Lower lobe of right lung (tissue), 2 donors: ENCODE measurements at regions not wholly inside any gene's neighbourhood (a gene's known extent, or its start where the extent isn't known, plus 50 kb on each side); places are given as distances from the start of the nearest gene placed in this dataset.

Source experiments
- ATAC-seq, 2 donors: fragments of 200-7000 bp; cut with Tn5 transposase; one replicate each; pipeline ENCODE4 v1.9.1; 2020 to 2022; ENCODE audit warnings: mild to moderate bottlenecking in 2 of 2, moderate library complexity in 2 of 2
- DNase-seq: peaks from one replicate; pipeline ENCODE4 v3.0.0-alpha.2; 2020
- H3K27ac ChIP-seq: fragments of 200-600 bp; one replicate; pipeline ENCODE4 v1.8.0; 2022
- H3K27me3 ChIP-seq: fragments of 200-600 bp; one replicate; pipeline ENCODE4 v1.8.0; 2022; ENCODE audit warnings: low read depth
- H3K36me3 ChIP-seq: fragments of 200-600 bp; one replicate; pipeline ENCODE4 v1.8.0; 2022; ENCODE audit warnings: mild to moderate bottlenecking
- H3K4me1 ChIP-seq: fragments of 200-600 bp; one replicate; pipeline ENCODE4 v1.8.0; 2022
- H3K4me3 ChIP-seq: fragments of 200-600 bp; one replicate; pipeline ENCODE4 v1.8.0; 2022; ENCODE audit warnings: mild to moderate bottlenecking
- H3K9me3 ChIP-seq: fragments of 200-600 bp; one replicate; pipeline ENCODE4 v1.8.0; 2022
- CTCF ChIP-seq: fragments of 200-600 bp; IDR thresholded peaks from one replicate; pipeline ENCODE4 v1.8.0; 2022; ENCODE audit warnings: antibody characterized with exemption, mild to moderate bottlenecking
- intact Hi-C: fragments of 100-400 bp; cut with DNase I; formaldehyde crosslinking; loops from one replicate; pipeline ENCODE4 v1.11.0; 2022
- donor health status: DM: no; HTN: yes; CAD: no; lungs with severe emphysema.

DNA sequence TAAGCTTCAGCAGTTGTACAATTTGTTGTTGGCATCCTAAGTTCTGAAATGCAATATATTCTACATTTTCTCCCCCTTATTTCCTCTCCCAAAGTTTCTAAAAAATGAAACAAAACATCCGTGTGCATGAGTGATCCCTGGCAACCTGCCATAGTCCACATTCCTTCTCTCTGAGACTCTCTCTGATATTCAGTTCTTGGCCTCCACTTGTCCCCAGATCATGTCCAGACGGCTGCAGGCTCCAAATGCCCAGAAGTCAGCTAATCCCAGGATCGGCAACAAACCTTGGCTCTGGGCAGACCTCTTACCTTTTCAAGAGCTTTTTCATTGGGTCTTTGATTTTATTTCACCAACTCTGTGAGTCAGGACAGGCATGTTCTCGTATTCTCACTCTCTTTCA, 187.8 kb downstream of the ETS2 start:
- H3K27me3 ChIP-seq: no peaks in the 10 kb centered on the region
- no peaks in the 10 kb centered on the region for H3K36me3 ChIP-seq
- no peak overlapping the region for H3K4me3 ChIP-seq
- peak; percentile 33 to 69 for ATAC-seq
- peak overlapping the region; percentile 64 for H3K27ac ChIP-seq
- no peaks in the 10 kb centered on the region for H3K9me3 ChIP-seq
- no peak for DNase-seq
- H3K4me1 ChIP-seq: peaks cover 89% of the 10 kb centered on the region
- intact Hi-C loops: no loop called here
- no peak for TF ChIP-seq CTCF

- peak overlapping the region; percentile 66 for H3K27ac ChIP-seq
- no peaks in the 10 kb centered on the region for H3K9me3 ChIP-seq
- no peak for TF ChIP-seq CTCF
- no peaks in the 10 kb centered on the region for H3K36me3 ChIP-seq
- intact Hi-C loops: no loop called here
- DNase-seq (no peak), ATAC-seq (peak; percentile 3 to 47)
- H3K27me3 ChIP-seq: no peaks in the 10 kb centered on the region
- H3K4me1 ChIP-seq: peaks cover 96% of the 10 kb centered on the region
- H3K4me3 ChIP-seq: no peak overlapping the region
These were observed 187.0 kb downstream of the ETS2 start for GRCh38 chr21:38992737-38993136.

GRCh38 chr21:38990424-38990794, 184.7 kb downstream of the ETS2 start:
- peaks cover 95% of the 10 kb centered on the region for H3K4me1 ChIP-seq
- intact Hi-C loops: no loop called here
- TF ChIP-seq CTCF: no peak
- H3K4me3 ChIP-seq: no peak overlapping the region
- H3K27ac ChIP-seq: peak overlapping the region; percentile 66
- H3K9me3 ChIP-seq: no peaks in the 10 kb centered on the region
- H3K27me3 ChIP-seq: no peaks in the 10 kb centered on the region
- no peaks in the 10 kb centered on the region for H3K36me3 ChIP-seq
- ATAC-seq: peak; percentile 16 to 41
- DNase-seq: no peak

GRCh38 chr21:38989745-38990423, 184.2 kb downstream of the ETS2 start:
- no peak overlapping the region for H3K4me3 ChIP-seq
- no peaks in the 10 kb centered on the region for H3K9me3 ChIP-seq
- H3K36me3 ChIP-seq: no peaks in the 10 kb centered on the region
- ATAC-seq (peak; percentile 26 to 32), DNase-seq (no peak)
- H3K4me1 ChIP-seq: peaks cover 95% of the 10 kb centered on the region
- H3K27ac ChIP-seq: peak overlapping the region; percentile 66
- intact Hi-C loops: no loop called here
- H3K27me3 ChIP-seq: no peaks in the 10 kb centered on the region
- no peak for TF ChIP-seq CTCF

GRCh38 chr21:38989379-38989744, 183.6 kb downstream of the ETS2 start:
- no peak overlapping the region for H3K27ac ChIP-seq
- no peaks in the 10 kb centered on the region for H3K27me3 ChIP-seq
- TF ChIP-seq CTCF: no peak
- H3K4me1 ChIP-seq: peaks cover 97% of the 10 kb centered on the region
- no peaks in the 10 kb centered on the region for H3K36me3 ChIP-seq
- H3K9me3 ChIP-seq: no peaks in the 10 kb centered on the region
- H3K4me3 ChIP-seq: no peak overlapping the region
- intact Hi-C loops: no loop called here
- DNase-seq (no peak), ATAC-seq (no peak)
